Suprapubic skin (tissue), 3 donors: ENCODE measurements at regions not wholly inside any gene's neighbourhood (a gene's known extent, or its start where the extent isn't known, plus 50 kb on each side); places are given as distances from the start of the nearest gene placed in this dataset.

Experiments used
- EP300 ChIP-seq: sonication (generic); formaldehyde crosslinking; IDR thresholded peaks from one replicate; pipeline ENCODE4 v1.6.1; 2017; ENCODE audit warnings: antibody characterized with exemption
- POLR2A ChIP-seq, 2 donors: fragments of 450-650 bp; IDR thresholded peaks; one replicate each; pipeline ENCODE4 v1.6.1; 2017; ENCODE audit warnings: antibody characterized with exemption in 2 of 2, mild to moderate bottlenecking in 2 of 2, moderate library complexity in 2 of 2
- TF ChIP-seq, protein P1 (sequence below), 2 donors: fragments of 200-600 bp in 1 of 2; fragments of 450-650 bp in 1 of 2; sonication (generic) in 1 of 2; IDR thresholded peaks; one replicate each; pipeline ENCODE4 v1.5.1; 2016 to 2019; ENCODE audit warnings: antibody characterized with exemption in 2 of 2, mild to moderate bottlenecking in 1 of 2, moderate library complexity in 1 of 2

DNA sequence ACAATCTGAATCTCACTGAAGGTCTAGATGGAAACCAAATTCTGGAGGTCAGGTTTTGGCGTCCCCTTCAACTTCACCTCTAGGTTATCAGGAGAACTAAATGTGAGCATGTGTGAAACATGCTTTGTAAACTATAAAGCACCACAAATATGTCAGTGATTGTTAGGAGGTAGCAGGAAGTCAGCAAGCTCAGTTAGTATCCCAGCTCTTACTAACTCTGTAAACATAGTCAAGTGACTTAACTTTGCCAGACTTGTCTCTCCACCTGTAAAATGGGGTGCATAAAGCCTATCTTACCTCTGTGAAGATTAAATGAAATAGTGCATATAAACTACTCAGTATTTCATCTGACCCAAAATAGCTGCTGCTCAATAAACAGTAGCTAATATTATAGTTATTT lies 121.5 kb downstream of the INSIG2 start:
- TF ChIP-seq, protein P1, sequence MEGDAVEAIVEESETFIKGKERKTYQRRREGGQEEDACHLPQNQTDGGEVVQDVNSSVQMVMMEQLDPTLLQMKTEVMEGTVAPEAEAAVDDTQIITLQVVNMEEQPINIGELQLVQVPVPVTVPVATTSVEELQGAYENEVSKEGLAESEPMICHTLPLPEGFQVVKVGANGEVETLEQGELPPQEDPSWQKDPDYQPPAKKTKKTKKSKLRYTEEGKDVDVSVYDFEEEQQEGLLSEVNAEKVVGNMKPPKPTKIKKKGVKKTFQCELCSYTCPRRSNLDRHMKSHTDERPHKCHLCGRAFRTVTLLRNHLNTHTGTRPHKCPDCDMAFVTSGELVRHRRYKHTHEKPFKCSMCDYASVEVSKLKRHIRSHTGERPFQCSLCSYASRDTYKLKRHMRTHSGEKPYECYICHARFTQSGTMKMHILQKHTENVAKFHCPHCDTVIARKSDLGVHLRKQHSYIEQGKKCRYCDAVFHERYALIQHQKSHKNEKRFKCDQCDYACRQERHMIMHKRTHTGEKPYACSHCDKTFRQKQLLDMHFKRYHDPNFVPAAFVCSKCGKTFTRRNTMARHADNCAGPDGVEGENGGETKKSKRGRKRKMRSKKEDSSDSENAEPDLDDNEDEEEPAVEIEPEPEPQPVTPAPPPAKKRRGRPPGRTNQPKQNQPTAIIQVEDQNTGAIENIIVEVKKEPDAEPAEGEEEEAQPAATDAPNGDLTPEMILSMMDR (IDR thresholded peaks at IDR 0.05): no peak
- TF ChIP-seq POLR2A (IDR thresholded peaks at IDR 0.05): no peak
- TF ChIP-seq EP300: no peak
